GM23248 (cell line): ENCODE measurements at regions not wholly inside any gene's neighbourhood (a gene's known extent, or its start where the extent isn't known, plus 50 kb on each side); places are given as distances from the start of the nearest gene placed in this dataset.

Experiments used
- DNase-seq: peaks from one replicate; pipeline ENCODE4 v3.0.0-alpha.2; 2015
- H2AFZ ChIP-seq: fragments of 200-600 bp; sonication (generic); 2 replicates; pipeline ENCODE4 v1.6.1; 2016; ENCODE audit warnings: antibody characterized with exemption
- H3F3A ChIP-seq: fragments of 200-600 bp; sonication (generic); 2 replicates; pipeline ENCODE4 v1.6.1; 2016; ENCODE audit warnings: mild to moderate bottlenecking, antibody characterized with exemption, mixed run types; ENCODE audit not compliant: insufficient read depth
- H3K27ac ChIP-seq: fragments of 200-600 bp; sonication (generic); 2 replicates; pipeline ENCODE4 v1.5.1; 2016; ENCODE audit warnings: mild to moderate bottlenecking
- H3K27me3 ChIP-seq: fragments of 200-600 bp; sonication (generic); replicated peaks from 2 replicates; pipeline ENCODE4 v1.6.1; 2016; ENCODE audit warnings: mild to moderate bottlenecking; ENCODE audit not compliant: insufficient read depth
- H3K36me3 ChIP-seq: fragments of 200-600 bp; sonication (generic); 2 replicates; pipeline ENCODE4 v1.6.1; 2016; ENCODE audit warnings: low read depth, mild to moderate bottlenecking
- H3K4me1 ChIP-seq: fragments of 200-600 bp; sonication (generic); 2 replicates; pipeline ENCODE4 v1.6.1; 2016; ENCODE audit warnings: mild to moderate bottlenecking; ENCODE audit not compliant: insufficient read depth
- H3K4me2 ChIP-seq: fragments of 200-600 bp; sonication (generic); one replicate; pipeline ENCODE4 v1.6.1; 2016; ENCODE audit warnings: mild to moderate bottlenecking; ENCODE audit not compliant: unreplicated experiment
- H3K4me3 ChIP-seq: fragments of 200-600 bp; sonication (generic); 2 replicates; pipeline ENCODE4 v1.5.1; 2016; ENCODE audit warnings: mild to moderate bottlenecking
- H3K79me2 ChIP-seq: fragments of 200-600 bp; sonication (generic); 2 replicates; pipeline ENCODE4 v1.6.1; 2016; ENCODE audit warnings: mild to moderate bottlenecking; ENCODE audit not compliant: insufficient read depth
- H3K9ac ChIP-seq: fragments of 200-600 bp; sonication (generic); 2 replicates; pipeline ENCODE4 v1.6.1; 2016; ENCODE audit warnings: mild to moderate bottlenecking
- H3K9me2 ChIP-seq: fragments of 200-600 bp; sonication (generic); 2 replicates; pipeline ENCODE4 v1.6.1; 2016; ENCODE audit warnings: mixed run types, mild to moderate bottlenecking, moderate library complexity; ENCODE audit not compliant: insufficient read depth
- H3K9me3 ChIP-seq: fragments of 200-600 bp; sonication (generic); one replicate; pipeline ENCODE4 v1.6.1; 2017; ENCODE audit warnings: low read depth
- H4K20me1 ChIP-seq: fragments of 200-600 bp; sonication (generic); 2 replicates; pipeline ENCODE4 v1.6.0; 2016; ENCODE audit not compliant: insufficient read depth
- EZH2 ChIP-seq: fragments of 200-600 bp; sonication (generic); IDR thresholded peaks from 2 replicates; pipeline ENCODE4 v1.6.1; 2018; ENCODE audit warnings: antibody characterized with exemption, mild to moderate bottlenecking; ENCODE audit not compliant: insufficient read depth, poor library complexity, severe bottlenecking
- EZH2phosphoT487 ChIP-seq: fragments of 200-600 bp; sonication (generic); IDR thresholded peaks from 2 replicates; pipeline ENCODE4 v1.6.1; 2018; ENCODE audit warnings: antibody characterized with exemption, moderate library complexity, mild to moderate bottlenecking, low read depth; ENCODE audit not compliant: insufficient read depth
- WGBS, 2 experiments: methylation state at CpG; one replicate each; pipeline ENCODE4 v1.1.6; 2015 to 2017; ENCODE audit warnings: low lambda C conversion rate in 2 of 2, low coverage in 1 of 2; ENCODE audit errors: missing lambda C conversion rate in 2 of 2; 5-methylcytosine and 5-hydroxymethylcytosine counted together
- in situ Hi-C: fragments of 300-500 bp; cut with MboI; formaldehyde crosslinking; loops from 2 replicates; pipeline ENCODE4 v1.15.0; 2020

DNA sequence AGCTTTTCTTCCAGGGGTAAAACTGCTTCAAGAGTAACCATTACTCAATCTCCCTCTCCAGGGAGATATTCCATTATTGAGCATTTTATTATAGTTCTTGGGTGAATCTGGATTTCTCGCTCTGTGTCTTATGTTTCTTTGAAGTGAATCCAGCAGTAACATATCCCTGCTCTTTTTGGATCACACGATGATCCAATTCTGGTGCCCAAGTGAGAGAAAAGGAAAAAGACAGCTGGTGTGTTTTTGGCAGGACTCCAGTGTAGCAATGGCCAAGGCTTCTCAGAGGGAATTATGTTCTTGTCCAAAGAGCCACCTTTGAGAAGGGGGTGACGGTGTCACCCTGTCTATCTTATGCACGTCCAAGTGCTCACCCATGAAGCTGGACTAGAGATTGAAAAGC lies 140.3 kb upstream of the ERRFI1 start:
- Histone ChIP-seq H2AFZ (no peak overlapping the region), H4K20me1 (no peaks in the 10 kb centered on the region), H3K4me1 (peaks cover 9% of the 10 kb centered on the region; the same call in 1 of the 2 replicates), H3K9ac (no peak overlapping the region), H3K9me3 (no peaks in the 10 kb centered on the region), H3K79me2 (no peaks in the 10 kb centered on the region), H3F3A (no peaks in the 10 kb centered on the region), H3K9me2 (no peaks in the 10 kb centered on the region), H3K27ac (no peak overlapping the region), H3K27me3 (no peaks in the 10 kb centered on the region), H3K4me3 (no peak overlapping the region), H3K36me3 (no peaks in the 10 kb centered on the region), H3K4me2 (no peak overlapping the region)
- no peak for TF ChIP-seq EZH2phosphoT487
- TF ChIP-seq EZH2: no peak
- 87 to 94% methylated on average over 4 of the region's 4 CpGs for whole genome bisulfite sequencing, 2 experiments
- in situ Hi-C loops: no loop called here
- no peak for DNase-seq

DNA sequence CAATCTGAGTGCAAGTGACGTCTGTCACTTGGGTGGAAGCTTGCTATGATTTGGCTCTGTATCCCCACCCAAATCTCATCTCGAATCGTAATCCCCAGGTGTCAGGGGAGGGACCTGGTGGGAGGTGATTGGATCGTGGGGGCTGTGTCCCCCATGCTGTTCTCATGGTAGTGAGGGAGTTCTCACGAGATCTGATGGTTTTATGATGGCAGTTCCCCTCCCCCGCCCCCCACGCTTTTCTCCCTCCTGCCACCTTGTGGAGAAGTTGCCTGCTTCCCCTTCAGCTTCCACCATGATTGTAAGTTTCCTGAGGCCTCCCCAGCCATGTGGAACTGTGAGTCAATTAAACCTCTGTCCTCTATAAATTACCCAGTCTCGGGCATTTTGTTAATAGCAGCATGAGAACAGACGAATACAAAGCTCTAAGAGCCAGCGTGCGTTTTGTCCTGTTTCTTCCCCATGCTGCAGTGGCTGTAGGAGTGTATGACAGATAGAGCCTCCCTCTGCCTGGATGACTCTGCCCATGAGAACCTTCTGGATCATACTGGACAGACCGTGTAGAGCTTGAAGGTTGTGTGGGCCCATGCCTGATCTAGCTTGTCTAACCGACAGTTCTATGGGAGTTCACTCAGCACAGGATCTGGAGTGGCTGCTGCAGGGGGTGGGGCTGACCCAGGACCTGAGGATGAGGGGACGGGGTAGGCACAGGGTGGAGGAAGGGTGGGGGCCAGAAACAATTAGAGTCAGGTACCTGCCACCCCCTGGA lies 139.7 kb upstream of the ERRFI1 start:
- Histone ChIP-seq H2AFZ (no peak overlapping the region), H4K20me1 (no peaks in the 10 kb centered on the region), H3K4me2 (no peak overlapping the region), H3K79me2 (no peaks in the 10 kb centered on the region), H3K4me1 (peaks cover 9% of the 10 kb centered on the region; the same call in 1 of the 2 replicates), H3K4me3 (no peak overlapping the region), H3K9me3 (no peaks in the 10 kb centered on the region), H3K9me2 (no peaks in the 10 kb centered on the region), H3K27me3 (no peaks in the 10 kb centered on the region), H3K27ac (no peak overlapping the region), H3K36me3 (no peaks in the 10 kb centered on the region), H3K9ac (no peak overlapping the region), H3F3A (no peaks in the 10 kb centered on the region)
- in situ Hi-C loops: no loop called here
- TF ChIP-seq EZH2 (no peak), EZH2phosphoT487 (no peak)
- 87 to 89% methylated on average over 12 to 14 of the region's 14 CpGs for WGBS, 2 experiments
- DNase-seq: no peak

DNA sequence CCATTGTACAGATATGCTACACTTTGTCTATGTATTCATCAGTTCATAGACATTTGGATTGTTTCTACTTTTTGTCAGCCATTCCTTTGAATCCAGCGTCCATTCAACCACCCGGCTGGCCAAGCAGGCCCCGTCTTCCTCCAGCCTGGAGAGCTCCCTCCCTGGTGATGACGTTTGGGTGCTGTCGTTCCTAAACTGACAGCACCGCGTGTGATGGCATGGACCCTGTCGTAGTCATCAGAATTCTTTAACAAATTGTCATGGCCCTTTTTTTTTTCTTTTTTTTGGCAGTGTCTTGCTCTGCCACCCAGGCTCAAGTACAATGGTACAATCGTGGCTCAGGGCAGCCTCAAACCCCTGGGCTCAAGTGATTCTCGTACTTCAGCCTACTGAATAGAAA lies 138.6 kb upstream of the ERRFI1 start:
- Histone ChIP-seq H3F3A (no peaks in the 10 kb centered on the region), H3K4me2 (no peak overlapping the region), H3K4me1 (peaks cover 6% of the 10 kb centered on the region; the same call in 1 of the 2 replicates), H3K79me2 (no peaks in the 10 kb centered on the region), H3K4me3 (no peak overlapping the region), H4K20me1 (no peaks in the 10 kb centered on the region), H3K9me3 (no peaks in the 10 kb centered on the region), H3K27me3 (no peaks in the 10 kb centered on the region), H3K9ac (no peak overlapping the region), H2AFZ (no peak overlapping the region), H3K36me3 (no peaks in the 10 kb centered on the region), H3K9me2 (no peaks in the 10 kb centered on the region), H3K27ac (no peak overlapping the region)
- WGBS, 2 experiments: 72 to 77% methylated on average over 10 of the region's 10 CpGs
- in situ Hi-C loops: no loop called here
- DNase-seq: no peak
- TF ChIP-seq EZH2 (no peak), EZH2phosphoT487 (no peak)

DNA sequence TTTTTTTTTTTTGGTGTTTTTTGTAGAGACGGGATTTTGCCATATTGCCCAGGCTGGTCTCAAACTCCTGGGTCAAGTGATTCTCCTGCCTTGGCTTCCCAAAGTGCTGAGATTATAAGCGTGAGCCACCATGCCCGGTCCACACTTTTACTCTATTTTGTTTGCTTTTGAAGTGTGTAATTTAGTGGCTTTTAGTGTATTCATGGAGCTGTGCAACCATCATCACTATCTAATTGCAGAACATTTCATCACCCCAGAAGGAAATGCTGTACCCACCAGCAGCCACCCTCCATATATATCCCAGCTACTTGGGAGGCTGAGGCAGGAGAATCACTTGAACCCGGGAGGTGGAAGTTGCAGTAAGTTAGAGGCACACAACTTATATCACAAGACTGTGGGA lies 136.9 kb upstream of the ERRFI1 start:
- no peak overlapping the region for H2AFZ ChIP-seq
- in situ Hi-C loops: no loop called here
- no peak overlapping the region for H3K4me2 ChIP-seq
- H3K9me3 ChIP-seq: no peaks in the 10 kb centered on the region
- no peak for TF ChIP-seq EZH2phosphoT487
- no peak for TF ChIP-seq EZH2
- no peaks in the 10 kb centered on the region for H3K79me2 ChIP-seq
- H3K9ac ChIP-seq: no peak overlapping the region
- no peaks in the 10 kb centered on the region for H3K36me3 ChIP-seq
- H4K20me1 ChIP-seq: no peaks in the 10 kb centered on the region
- no peak overlapping the region for H3K4me3 ChIP-seq
- no peaks in the 10 kb centered on the region for H3K27me3 ChIP-seq
- no peak overlapping the region for H3K27ac ChIP-seq
- H3K4me1 ChIP-seq: no peaks in the 10 kb centered on the region
- WGBS, 2 experiments: 95 to 98% methylated on average over 4 of the region's 4 CpGs
- no peaks in the 10 kb centered on the region for H3K9me2 ChIP-seq
- no peak for DNase-seq
- H3F3A ChIP-seq: no peaks in the 10 kb centered on the region
